ENCODE measurements at regions not wholly inside any gene's neighbourhood (a gene's known extent, or its start where the extent isn't known, plus 50 kb on each side); places are given as distances from the start of the nearest gene placed in this dataset.
A peak's percentile ranks its signal among the peaks of the same experiment; 100 is the strongest.

- no peak for FAIRE-seq
- TF ChIP-seq, protein P1, sequence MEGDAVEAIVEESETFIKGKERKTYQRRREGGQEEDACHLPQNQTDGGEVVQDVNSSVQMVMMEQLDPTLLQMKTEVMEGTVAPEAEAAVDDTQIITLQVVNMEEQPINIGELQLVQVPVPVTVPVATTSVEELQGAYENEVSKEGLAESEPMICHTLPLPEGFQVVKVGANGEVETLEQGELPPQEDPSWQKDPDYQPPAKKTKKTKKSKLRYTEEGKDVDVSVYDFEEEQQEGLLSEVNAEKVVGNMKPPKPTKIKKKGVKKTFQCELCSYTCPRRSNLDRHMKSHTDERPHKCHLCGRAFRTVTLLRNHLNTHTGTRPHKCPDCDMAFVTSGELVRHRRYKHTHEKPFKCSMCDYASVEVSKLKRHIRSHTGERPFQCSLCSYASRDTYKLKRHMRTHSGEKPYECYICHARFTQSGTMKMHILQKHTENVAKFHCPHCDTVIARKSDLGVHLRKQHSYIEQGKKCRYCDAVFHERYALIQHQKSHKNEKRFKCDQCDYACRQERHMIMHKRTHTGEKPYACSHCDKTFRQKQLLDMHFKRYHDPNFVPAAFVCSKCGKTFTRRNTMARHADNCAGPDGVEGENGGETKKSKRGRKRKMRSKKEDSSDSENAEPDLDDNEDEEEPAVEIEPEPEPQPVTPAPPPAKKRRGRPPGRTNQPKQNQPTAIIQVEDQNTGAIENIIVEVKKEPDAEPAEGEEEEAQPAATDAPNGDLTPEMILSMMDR (IDR thresholded peaks at IDR 0.05; ENCODE audit: insufficient read depth, missing control alignments) = no peak
- DNase-seq (ENCODE audit: insufficient read length, low spot score) = no peak
Observed at GRCh38 chr20:24868396-24868927, 80.6 kb upstream of the CST7 start.

DNA sequence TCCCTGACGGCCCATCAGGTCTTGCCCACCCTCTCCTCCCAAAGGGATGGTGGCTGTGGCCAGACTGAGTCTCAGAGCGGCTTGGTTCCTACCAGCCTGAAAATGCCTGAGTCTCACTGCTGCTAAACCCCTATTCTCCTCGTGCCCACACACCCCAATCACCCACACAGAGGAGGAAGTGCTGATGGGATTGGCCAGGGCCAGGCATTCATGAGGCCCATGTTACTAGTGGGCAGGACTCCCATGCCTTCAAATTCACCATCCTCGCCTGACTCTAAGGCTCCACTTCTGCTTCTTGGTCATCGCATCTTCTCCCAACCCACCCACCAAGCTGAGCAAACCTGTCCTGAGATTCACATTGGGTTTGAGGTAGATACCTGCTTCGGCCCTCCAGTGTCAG is 80.1 kb upstream of the CST7 start:
- DNase-seq (ENCODE audit: insufficient read length, low spot score) (no peak), FAIRE-seq (no peak)
- TF ChIP-seq, protein P1 (IDR thresholded peaks at IDR 0.05; ENCODE audit: insufficient read depth, missing control alignments) = no peak

- TF ChIP-seq, protein P1 (IDR thresholded peaks at IDR 0.05; ENCODE audit: insufficient read depth, missing control alignments) = no peak
- no peak for FAIRE-seq
- DNase-seq (ENCODE audit: insufficient read length, low spot score) = no peak
Observed at GRCh38 chr20:24870057-24870456, 79.0 kb upstream of the CST7 start.

- TF ChIP-seq, protein P1 (IDR thresholded peaks at IDR 0.05; ENCODE audit: insufficient read depth, missing control alignments) = no peak
- FAIRE-seq = no peak
- no peak for DNase-seq (ENCODE audit: insufficient read length, low spot score)
Observed at GRCh38 chr20:24870881-24871280, 78.2 kb upstream of the CST7 start.

DNA sequence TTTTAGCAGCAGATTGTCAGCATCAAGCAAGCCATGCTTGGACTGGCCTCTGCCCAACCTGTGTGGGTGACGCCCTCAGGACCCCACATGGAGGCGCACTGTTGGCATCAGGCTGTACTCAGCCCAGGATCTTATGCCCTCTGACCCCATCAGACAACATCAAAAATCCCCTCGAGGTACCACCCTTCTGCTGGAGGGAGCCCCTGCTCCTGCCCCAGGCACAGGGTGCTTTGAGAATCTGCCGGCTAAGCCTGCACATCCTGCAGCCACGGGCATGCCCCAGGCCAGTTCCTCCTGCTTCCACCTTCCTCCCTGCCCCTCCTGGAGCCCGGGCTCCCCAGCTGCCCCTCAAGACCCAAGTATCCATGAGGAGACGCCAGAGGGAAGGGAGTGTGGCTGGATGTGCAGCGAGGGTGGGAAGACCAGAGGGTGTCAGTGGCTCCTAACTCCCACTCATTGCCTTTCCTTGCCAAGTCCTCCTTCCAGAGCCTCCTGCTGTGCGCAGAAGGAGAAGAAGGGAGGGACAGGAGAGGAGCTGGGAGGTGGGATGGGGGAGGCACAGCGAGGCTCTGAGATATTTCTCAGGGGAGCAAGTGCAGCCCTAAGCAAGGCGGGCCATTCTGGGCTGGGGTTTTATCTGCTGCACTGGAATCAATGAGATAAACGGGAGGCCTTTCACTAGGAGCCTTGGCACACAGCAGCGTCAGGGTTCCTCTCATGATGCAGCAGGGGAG is 77.4 kb upstream of the CST7 start:
- TF ChIP-seq, protein P1 (IDR thresholded peaks at IDR 0.05; ENCODE audit: insufficient read depth, missing control alignments) = no peak
- FAIRE-seq (no peak), DNase-seq (ENCODE audit: insufficient read length, low spot score) (no peak)

DNA sequence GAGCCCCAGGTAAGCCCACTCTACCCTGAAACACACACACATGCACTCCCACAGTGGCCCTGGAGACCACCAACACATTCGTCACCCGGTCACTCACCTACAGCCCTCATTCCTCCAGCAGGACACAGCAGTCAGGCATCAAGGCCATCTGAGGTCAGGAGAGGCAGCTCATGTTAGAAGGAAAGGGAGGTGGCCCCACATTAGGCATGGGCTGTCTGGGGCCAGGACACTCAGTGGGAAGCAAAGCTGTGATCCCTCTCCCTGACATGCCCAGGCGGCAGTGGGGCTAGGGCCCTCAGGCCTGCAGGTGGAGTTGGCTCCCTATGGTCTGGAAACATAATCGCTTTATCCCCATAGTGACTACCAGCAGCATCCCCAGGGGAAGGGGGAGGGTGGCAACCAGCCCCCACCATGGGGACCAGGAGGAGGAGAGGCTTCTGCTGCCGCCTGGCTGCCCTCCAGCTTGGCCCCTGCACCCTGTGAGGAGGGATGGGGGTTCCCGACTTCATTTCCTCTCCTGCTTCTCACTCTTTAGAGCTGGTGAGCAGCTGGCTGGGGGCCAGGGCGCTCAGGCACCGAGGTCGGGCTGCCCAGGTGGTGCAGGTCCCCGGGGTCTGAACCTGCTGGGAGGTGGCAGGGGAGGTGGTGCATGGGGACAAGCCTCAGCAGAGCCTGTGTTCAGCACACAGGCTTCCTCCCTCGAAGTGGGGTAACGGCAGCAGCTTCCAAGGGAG is 76.6 kb upstream of the CST7 start:
- FAIRE-seq (no peak), DNase-seq (ENCODE audit: insufficient read length, low spot score) (peak; percentile 55)
- TF ChIP-seq, protein P1 (IDR thresholded peaks at IDR 0.05; ENCODE audit: insufficient read depth, missing control alignments) = peak; percentile 45

Data from D721Med (cell line).